A549 (cell line): ENCODE measurements at regions not wholly inside any gene's neighbourhood (a gene's known extent, or its start where the extent isn't known, plus 50 kb on each side); places are given as distances from the start of the nearest gene placed in this dataset.

Source experiments
- ATAC-seq, 2 experiments: fragments of 200-7000 bp in 1 of 2; fragments of >200 bp in 1 of 2; cut with Nextera tagmentation in 1 of 2; cut with Tn5 transposase in 1 of 2; 3 replicates each; pipeline versions ENCODE4 v1.8.0 to v1.9.1; 2018 to 2020; ENCODE audit warnings: mild to moderate bottlenecking in 1 of 2, moderate library complexity in 1 of 2
- CTCF ChIA-PET: fragments of 300-600 bp; sonication (Branson Sonifier 250); formaldehyde crosslinking; extraction: SDS; loops from one replicate; lab custom pipeline; 2021; ENCODE audit warnings: antibody characterized with exemption, inconsistent platforms; lab: Yijun Ruan, JAX
- POLR2A ChIA-PET: fragments of 350-600 bp; formaldehyde crosslinking; extraction: SDS; loops from one replicate; lab custom pipeline; 2021; ENCODE audit warnings: antibody characterized with exemption, inconsistent platforms; lab: Yijun Ruan, JAX
- DNase-seq, 2 experiments: peaks; one replicate each; pipeline versions ENCODE4 v3.0.0 to v3.0.0-alpha.2; 2011 to 2016; ENCODE audit warnings: low read depth in 1 of 2, low spot score in 1 of 2
- FAIRE-seq: peaks from 2 replicates; lab custom pipeline; 2011; peaks lifted over from hg19 to GRCh38; lab: Jason Lieb, UNC
- H3K27ac ChIP-seq, 2 experiments: fragments of >200 bp; sonication (Bioruptor Twin); formaldehyde crosslinking; 3 replicates each; pipeline ENCODE4 v1.5.1; 2016 to 2017
- H3K4me1 ChIP-seq: fragments of >200 bp; sonication (Bioruptor Twin); formaldehyde crosslinking; 3 replicates; pipeline ENCODE4 v1.6.1; 2016
- H3K4me2 ChIP-seq: fragments of >200 bp; sonication (Bioruptor Twin); formaldehyde crosslinking; 3 replicates; pipeline ENCODE4 v1.6.1; 2016
- H3K4me3 ChIP-seq: fragments of >200 bp; sonication (Bioruptor Twin); formaldehyde crosslinking; 3 replicates; pipeline ENCODE4 v1.5.1; 2016
- H3K9me3 ChIP-seq: fragments of >200 bp; sonication (Bioruptor Twin); formaldehyde crosslinking; 3 replicates; pipeline ENCODE4 v1.6.1; 2016
- BCL3 ChIP-seq: fragments of >200 bp; sonication (Bioruptor Twin); formaldehyde crosslinking; IDR thresholded peaks from 3 replicates; pipeline ENCODE4 v1.6.1; 2016
- CHD4 ChIP-seq: fragments of 200-600 bp; sonication (generic); IDR thresholded peaks from 2 replicates; pipeline ENCODE4 v1.6.1; 2016; ENCODE audit warnings: antibody characterized with exemption, mild to moderate bottlenecking, borderline replicate concordance
- EHMT2 ChIP-seq: fragments of 200-600 bp; sonication (generic); IDR thresholded peaks from 2 replicates; pipeline ENCODE4 v1.6.1; 2016; ENCODE audit warnings: antibody characterized with exemption, low read depth, mild to moderate bottlenecking, moderate library complexity
- ELK1 ChIP-seq: fragments of 150-350 bp; IDR thresholded peaks from 2 replicates; pipeline ENCODE4 v1.6.1; 2014; ENCODE audit warnings: low read depth, mild to moderate bottlenecking, low read length
- EP300 ChIP-seq, 2 experiments: fragments of >200 bp; sonication (Bioruptor Twin); formaldehyde crosslinking; IDR thresholded peaks; 2 replicates in 1 of 2; 3 replicates in 1 of 2; pipeline ENCODE4 v1.6.1; 2016 to 2017
- FOSB ChIP-seq: fragments of 250-450 bp; sonication (Bioruptor Pico); IDR thresholded peaks from 2 replicates; pipeline ENCODE4 v1.5.0; 2020; ENCODE audit warnings: mild to moderate bottlenecking, moderate library complexity
- FOSL2 ChIP-seq, 2 experiments: fragments of 450-650 bp in 1 of 2; fragments of >200 bp in 1 of 2; sonication (Bioruptor Twin) in 1 of 2; formaldehyde crosslinking; IDR thresholded peaks; 2 replicates each; pipeline versions ENCODE4 v1.5.0 to v1.6.1; 2016 to 2020; ENCODE audit warnings: mild to moderate bottlenecking in 1 of 2, moderate library complexity in 1 of 2
- GATA3 ChIP-seq: IDR thresholded peaks from 2 replicates; pipeline ENCODE4 v1.6.1; 2012; ENCODE audit warnings: borderline replicate concordance
- HEYL ChIP-seq: fragments of 250-450 bp; sonication (Bioruptor Pico); IDR thresholded peaks from 2 replicates; pipeline ENCODE4 v1.8.0; 2021; ENCODE audit warnings: mild to moderate bottlenecking, moderate library complexity
- HOXB13 ChIP-seq: fragments of 250-450 bp; sonication (Bioruptor Pico); IDR thresholded peaks from 2 replicates; pipeline ENCODE4 v1.5.0; 2020; ENCODE audit warnings: low read depth, mild to moderate bottlenecking, moderate library complexity
- JUN ChIP-seq, 2 experiments: fragments of >200 bp; sonication (Bioruptor Twin); formaldehyde crosslinking; IDR thresholded peaks; 2 replicates in 1 of 2; 3 replicates in 1 of 2; pipeline ENCODE4 v1.6.1; 2016 to 2017
- KDM1A ChIP-seq: fragments of 200-600 bp; sonication (generic); IDR thresholded peaks from 2 replicates; pipeline ENCODE4 v1.6.1; 2016; ENCODE audit warnings: low read depth, mild to moderate bottlenecking
- MAZ ChIP-seq: fragments of 150-350 bp; IDR thresholded peaks from 2 replicates; pipeline ENCODE4 v1.6.1; 2014; ENCODE audit warnings: antibody characterized with exemption, low read depth, low read length, borderline replicate concordance
- MYC ChIP-seq: IDR thresholded peaks from 2 replicates; pipeline ENCODE4 v1.6.1; 2012; ENCODE audit warnings: mild to moderate bottlenecking, inconsistent platforms, low read length, improper control_type of control experiment, borderline replicate concordance
- NR3C1 ChIP-seq: fragments of >200 bp; sonication (Bioruptor Twin); formaldehyde crosslinking; IDR thresholded peaks from 3 replicates; pipeline ENCODE4 v1.6.1; 2017
- POLR2A ChIP-seq: IDR thresholded peaks from 2 replicates; pipeline ENCODE4 v1.6.1; 2012; ENCODE audit warnings: mild to moderate bottlenecking, low read length
- REST ChIP-seq: fragments of 200-600 bp; sonication (generic); IDR thresholded peaks from 2 replicates; pipeline ENCODE4 v1.6.1; 2016; ENCODE audit warnings: antibody characterized with exemption, mild to moderate bottlenecking, moderate library complexity
- TFCP2L1 ChIP-seq: fragments of 250-450 bp; sonication (Bioruptor Pico); IDR thresholded peaks from 2 replicates; pipeline ENCODE4 v1.5.0; 2021; ENCODE audit warnings: mild to moderate bottlenecking
- ZFP36 ChIP-seq: fragments of 450-650 bp; IDR thresholded peaks from 2 replicates; pipeline ENCODE4 v1.6.1; 2014; ENCODE audit warnings: borderline replicate concordance; ENCODE audit not compliant: partially characterized antibody
- ZNF302 ChIP-seq: fragments of 250-450 bp; sonication (Bioruptor Pico); IDR thresholded peaks from 2 replicates; pipeline ENCODE4 v1.9.0; 2021; ENCODE audit warnings: inconsistent platforms, mild to moderate bottlenecking, moderate library complexity
- WGBS: methylation state at CpG from one replicate; pipeline ENCODE4 v1.1.6; 2017; ENCODE audit errors: missing lambda C conversion rate; 5-methylcytosine and 5-hydroxymethylcytosine counted together

GRCh38 chr1:221648201-221648600 is 93.7 kb downstream of the DUSP10 start:
- 44% methylated on average over 1 of the region's 1 CpG for WGBS
- Histone ChIP-seq H3K4me2 (no peak overlapping the region), H3K27ac (no peak overlapping the region), H3K9me3 (no peaks in the 10 kb centered on the region), H3K4me1 (no peaks in the 10 kb centered on the region)
- DNase-seq, result no peak
- POLR2A ChIA-PET, result no interaction called here
- ATAC-seq, result no peak
- TF ChIP-seq JUN (IDR thresholded peaks at IDR 0.05) (no peak), ELK1 (no peak), HEYL (no peak), ZFP36 (no peak), MAZ (no peak), EHMT2 (no peak), MYC (no peak), TFCP2L1 (CRISPR knock-in tag) (no peak), NR3C1 (no peak), BCL3 (no peak), REST (no peak), GATA3 (no peak), EP300 (IDR thresholded peaks at IDR 0.05) (no peak), CHD4 (no peak), HOXB13 (CRISPR knock-in tag) (no peak), POLR2A (no peak), FOSL2 (IDR thresholded peaks at IDR 0.05) (no peak), FOSL2 (CRISPR knock-in tag; IDR thresholded peaks at IDR 0.05) (no peak), ZNF302 (CRISPR knock-in tag) (no peak), FOSB (no peak), KDM1A (no peak)
- TF ChIP-seq, all 56 proteins: peak for 0
- CTCF ChIA-PET, result no interaction called here
- H3K4me3 ChIP-seq, result no peak overlapping the region
- FAIRE-seq, result no peak
